HFFc6 (cell line): ENCODE measurements at regions not wholly inside any gene's neighbourhood (a gene's known extent, or its start where the extent isn't known, plus 50 kb on each side); places are given as distances from the start of the nearest gene placed in this dataset.

ENCODE experiments used
- DNase-seq: peaks from one replicate; pipeline ENCODE4 v3.0.0-alpha.2; 2018
- H3K27ac Mint-ChIP-seq: 2 replicates; pipeline ENCODE4 v1.8.0; 2020; ENCODE audit warnings: mild to moderate bottlenecking, mixed read lengths
- H3K27me3 Mint-ChIP-seq: 2 replicates; pipeline ENCODE4 v1.8.0; 2021; ENCODE audit warnings: mild to moderate bottlenecking, moderate library complexity, mixed read lengths; ENCODE audit not compliant: insufficient read depth
- H3K36me3 Mint-ChIP-seq: 2 replicates; pipeline ENCODE4 v1.8.0; 2021; ENCODE audit warnings: low read depth, mixed read lengths
- H3K4me1 Mint-ChIP-seq: 2 replicates; pipeline ENCODE4 v1.8.0; 2020; ENCODE audit warnings: low read depth, mixed read lengths
- H3K4me3 Mint-ChIP-seq: 2 replicates; pipeline ENCODE4 v1.8.0; 2020; ENCODE audit warnings: mild to moderate bottlenecking, moderate library complexity, mixed read lengths
- H3K9me3 Mint-ChIP-seq: 2 replicates; pipeline ENCODE4 v1.8.0; 2020; ENCODE audit warnings: mild to moderate bottlenecking, mixed read lengths
- TF ChIP-seq, protein P1 (sequence below): fragments of 200-600 bp; sonication (generic); IDR thresholded peaks from 2 replicates; pipeline ENCODE4 v1.5.0; 2021; ENCODE audit warnings: antibody characterized with exemption, mild to moderate bottlenecking

DNA sequence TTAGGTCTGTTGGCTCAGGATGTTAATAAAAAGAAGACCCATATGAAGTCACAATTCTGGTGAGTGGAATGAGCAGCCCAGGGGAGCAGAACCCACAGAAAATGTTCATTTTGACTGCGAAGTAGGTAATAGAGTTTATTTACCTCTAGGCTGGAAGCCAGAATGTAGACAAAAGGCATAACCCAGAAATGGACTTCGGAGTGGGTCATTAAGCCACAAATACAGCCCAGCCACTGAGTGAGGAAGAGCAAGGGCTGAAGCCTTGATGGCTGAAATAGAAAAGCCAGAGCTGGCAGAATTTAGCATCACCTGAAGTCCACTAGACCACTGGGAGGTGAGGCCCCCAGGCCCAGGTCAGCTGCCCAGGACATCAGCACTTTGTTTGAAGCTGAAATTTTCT lies 168.0 kb downstream of the NXNL2 start:
- TF ChIP-seq, protein P1, sequence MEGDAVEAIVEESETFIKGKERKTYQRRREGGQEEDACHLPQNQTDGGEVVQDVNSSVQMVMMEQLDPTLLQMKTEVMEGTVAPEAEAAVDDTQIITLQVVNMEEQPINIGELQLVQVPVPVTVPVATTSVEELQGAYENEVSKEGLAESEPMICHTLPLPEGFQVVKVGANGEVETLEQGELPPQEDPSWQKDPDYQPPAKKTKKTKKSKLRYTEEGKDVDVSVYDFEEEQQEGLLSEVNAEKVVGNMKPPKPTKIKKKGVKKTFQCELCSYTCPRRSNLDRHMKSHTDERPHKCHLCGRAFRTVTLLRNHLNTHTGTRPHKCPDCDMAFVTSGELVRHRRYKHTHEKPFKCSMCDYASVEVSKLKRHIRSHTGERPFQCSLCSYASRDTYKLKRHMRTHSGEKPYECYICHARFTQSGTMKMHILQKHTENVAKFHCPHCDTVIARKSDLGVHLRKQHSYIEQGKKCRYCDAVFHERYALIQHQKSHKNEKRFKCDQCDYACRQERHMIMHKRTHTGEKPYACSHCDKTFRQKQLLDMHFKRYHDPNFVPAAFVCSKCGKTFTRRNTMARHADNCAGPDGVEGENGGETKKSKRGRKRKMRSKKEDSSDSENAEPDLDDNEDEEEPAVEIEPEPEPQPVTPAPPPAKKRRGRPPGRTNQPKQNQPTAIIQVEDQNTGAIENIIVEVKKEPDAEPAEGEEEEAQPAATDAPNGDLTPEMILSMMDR, result no peak
- no peak overlapping the region for H3K27ac Mint-ChIP-seq
- H3K4me3 Mint-ChIP-seq, result no peak overlapping the region
- H3K27me3 Mint-ChIP-seq, result peaks cover 4% of the 10 kb centered on the region
- H3K4me1 Mint-ChIP-seq, result peaks cover 4% of the 10 kb centered on the region
- no peaks in the 10 kb centered on the region; the same call in 1 of the 2 replicates for H3K9me3 Mint-ChIP-seq
- peaks cover 5% of the 10 kb centered on the region; the same call in 1 of the 2 replicates for H3K36me3 Mint-ChIP-seq
- no peak for DNase-seq

DNA sequence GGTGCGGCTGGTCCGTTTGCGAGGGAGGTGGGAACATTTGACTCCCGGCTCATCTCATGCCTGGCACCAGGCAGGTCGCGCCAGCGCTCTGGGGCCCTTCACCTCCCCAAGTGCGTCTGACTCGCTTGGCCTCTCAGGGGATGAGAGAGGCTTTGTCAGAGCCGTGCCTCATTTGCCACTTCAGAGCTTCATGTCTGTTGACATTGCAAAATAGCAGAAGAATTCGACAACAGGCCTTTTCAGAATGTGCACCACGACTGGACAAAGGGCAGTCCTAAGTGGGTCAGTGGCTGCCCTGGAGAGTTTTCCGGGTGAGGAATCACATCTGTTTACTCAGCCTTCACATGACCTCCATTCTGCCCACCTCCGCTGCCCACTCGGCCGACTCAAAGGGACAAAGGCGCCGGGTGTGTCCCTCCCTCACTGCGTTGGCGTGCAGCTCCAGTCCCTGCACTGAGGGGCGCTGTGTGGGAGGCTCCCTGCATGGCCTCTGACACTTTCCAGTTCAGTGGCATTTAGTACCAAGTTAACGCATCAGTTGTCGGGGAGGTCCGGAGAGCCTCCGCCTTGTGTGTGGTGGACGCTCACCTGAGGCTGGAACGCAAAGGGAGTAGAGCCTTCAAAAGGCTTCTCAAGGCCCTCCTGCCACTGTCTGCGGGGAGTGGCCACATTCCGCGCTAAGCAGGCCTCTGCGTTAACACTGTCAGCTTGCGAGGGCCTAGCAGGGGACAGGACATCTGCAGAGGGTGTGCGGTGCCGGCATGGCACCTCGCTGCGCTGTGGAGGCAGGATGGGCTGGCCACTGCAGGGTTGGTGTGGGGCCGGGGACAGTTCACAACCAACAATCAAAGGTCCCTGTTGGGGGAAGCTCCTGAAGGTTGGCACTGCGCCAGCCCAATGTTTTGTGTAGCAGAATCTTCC lies 171.5 kb downstream of the NXNL2 start:
- H3K9me3 Mint-ChIP-seq, result no peaks in the 10 kb centered on the region
- DNase-seq, result no peak
- H3K4me3 Mint-ChIP-seq, result no peak overlapping the region
- peaks cover 5% of the 10 kb centered on the region for H3K4me1 Mint-ChIP-seq
- no peak overlapping the region for H3K27ac Mint-ChIP-seq
- no peaks in the 10 kb centered on the region for H3K36me3 Mint-ChIP-seq
- TF ChIP-seq, protein P1, result no peak
- peaks cover 2% of the 10 kb centered on the region for H3K27me3 Mint-ChIP-seq

DNA sequence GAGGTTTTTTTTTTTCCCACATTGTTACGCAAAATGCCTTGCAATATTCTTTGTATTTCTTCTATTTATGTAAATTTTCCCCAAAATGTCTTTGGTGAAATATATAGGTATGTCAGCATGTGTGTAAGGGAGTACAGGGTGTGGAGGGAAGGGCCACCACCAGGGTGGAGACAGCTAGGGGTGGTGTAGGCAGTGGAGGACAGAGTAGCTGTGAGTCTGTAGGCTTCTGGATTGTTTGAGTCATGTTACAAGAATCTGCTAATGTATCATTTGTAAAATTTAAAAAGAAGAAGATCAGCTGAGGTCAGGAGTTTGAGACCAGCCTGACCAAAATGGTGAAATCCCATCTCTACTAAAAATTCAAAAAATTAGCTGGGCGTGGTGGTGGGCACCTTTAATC lies 175.5 kb downstream of the NXNL2 start:
- Mint-ChIP-seq H3K27ac (no peak overlapping the region), H3K36me3 (peaks cover 4% of the 10 kb centered on the region; the same call in 1 of the 2 replicates), H3K27me3 (peaks cover under 1% of the 10 kb centered on the region), H3K9me3 (no peaks in the 10 kb centered on the region), H3K4me3 (no peak overlapping the region), H3K4me1 (peaks cover 5% of the 10 kb centered on the region)
- DNase-seq, result peak; percentile 19
- TF ChIP-seq, protein P1, result peak; percentile 10; the same call in 1 of the 2 replicates

DNA sequence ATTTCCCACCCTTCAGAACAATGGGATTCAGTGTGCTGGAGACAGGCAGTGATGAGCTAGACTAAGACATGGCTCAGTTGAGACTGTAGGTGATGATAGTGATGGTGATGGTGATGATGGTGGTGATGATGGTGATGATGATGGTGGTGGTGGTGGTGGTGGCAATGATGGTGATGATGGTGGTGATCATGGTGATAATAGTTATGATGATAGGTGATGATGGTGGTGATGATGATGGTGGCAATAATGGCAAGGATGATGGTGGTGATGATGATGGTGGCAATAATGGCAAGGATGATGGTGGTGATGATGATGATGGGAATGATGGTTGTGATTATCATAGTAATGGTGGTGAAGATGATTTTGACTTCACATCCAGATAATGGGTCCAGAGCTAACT lies 176.7 kb downstream of the NXNL2 start:
- no peak for DNase-seq
- H3K4me3 Mint-ChIP-seq, result no peak overlapping the region
- TF ChIP-seq, protein P1, result no peak
- H3K4me1 Mint-ChIP-seq, result peaks cover 12% of the 10 kb centered on the region
- no peaks in the 10 kb centered on the region; the same call in 1 of the 2 replicates for H3K27me3 Mint-ChIP-seq
- H3K36me3 Mint-ChIP-seq, result peaks cover 5% of the 10 kb centered on the region; the same call in 1 of the 2 replicates
- no peaks in the 10 kb centered on the region for H3K9me3 Mint-ChIP-seq
- H3K27ac Mint-ChIP-seq, result no peak overlapping the region

DNA sequence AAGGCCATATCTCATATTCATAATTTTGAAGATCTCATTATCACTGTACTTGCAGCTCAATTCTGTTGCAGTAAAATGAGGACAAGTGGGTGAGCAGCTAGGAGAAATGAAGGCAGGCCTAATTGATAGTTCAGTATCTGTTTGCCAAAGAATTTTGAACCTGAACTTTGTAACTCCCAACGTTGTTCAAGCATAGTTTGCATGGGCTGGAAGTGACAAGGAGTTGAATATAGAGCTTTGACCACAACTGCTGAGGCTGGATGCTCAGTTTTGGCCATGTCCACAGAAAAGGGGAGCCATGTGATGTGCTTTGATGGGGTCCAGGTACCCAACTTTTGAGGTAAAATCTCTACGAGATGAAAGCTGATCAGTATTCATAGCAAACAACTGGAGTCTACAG lies 177.5 kb downstream of the NXNL2 start:
- no peak for DNase-seq
- no peaks in the 10 kb centered on the region for H3K9me3 Mint-ChIP-seq
- H3K36me3 Mint-ChIP-seq, result peaks cover 5% of the 10 kb centered on the region; the same call in 1 of the 2 replicates
- H3K4me1 Mint-ChIP-seq, result peaks cover 20% of the 10 kb centered on the region
- no peaks in the 10 kb centered on the region; the same call in 1 of the 2 replicates for H3K27me3 Mint-ChIP-seq
- no peak overlapping the region for H3K27ac Mint-ChIP-seq
- H3K4me3 Mint-ChIP-seq, result no peak overlapping the region
- TF ChIP-seq, protein P1, result no peak
